PC-3 (cell line): ENCODE measurements at regions not wholly inside any gene's neighbourhood (a gene's known extent, or its start where the extent isn't known, plus 50 kb on each side); places are given as distances from the start of the nearest gene placed in this dataset.

Source experiments
- EZH2 ChIP-seq: fragments of 300-600 bp; sonication (generic); IDR thresholded peaks from one replicate; pipeline ENCODE4 v1.6.1; 2017; ENCODE audit warnings: antibody characterized with exemption, mild to moderate bottlenecking, low read length; ENCODE audit not compliant: unreplicated experiment
- EZH2phosphoT487 ChIP-seq: fragments of 300-600 bp; sonication (generic); IDR thresholded peaks from 2 replicates; pipeline ENCODE4 v1.6.1; 2018; ENCODE audit warnings: mild to moderate bottlenecking, antibody characterized with exemption, low read length, borderline replicate concordance
- TF ChIP-seq, protein P1 (sequence below): fragments of 300-600 bp; sonication (generic); conservative IDR thresholded peaks from 2 replicates; pipeline ENCODE4 v1.5.1; 2017; ENCODE audit warnings: antibody characterized with exemption, low read depth, mild to moderate bottlenecking, low read length

DNA sequence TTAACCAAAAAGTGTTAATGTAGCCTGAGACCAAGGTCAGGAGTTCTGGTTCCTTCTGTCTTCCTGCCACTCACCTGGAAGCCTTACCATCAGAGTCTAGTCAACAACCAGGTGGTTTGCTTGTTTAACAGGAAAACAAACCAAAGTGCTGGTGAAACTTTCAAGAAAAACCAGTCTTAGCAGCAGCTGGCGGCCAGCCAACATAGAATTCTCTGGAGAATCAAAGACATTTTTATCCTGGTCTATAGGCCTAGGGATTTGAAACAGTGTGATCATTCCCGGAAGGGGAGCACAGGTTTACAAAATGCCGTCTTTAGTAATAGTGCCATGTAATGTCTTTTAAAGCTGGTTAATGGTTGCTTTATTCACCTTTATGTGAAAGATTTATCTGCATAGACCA lies 146.6 kb upstream of the AKIRIN2 start:
- no peak for TF ChIP-seq EZH2
- TF ChIP-seq, protein P1, sequence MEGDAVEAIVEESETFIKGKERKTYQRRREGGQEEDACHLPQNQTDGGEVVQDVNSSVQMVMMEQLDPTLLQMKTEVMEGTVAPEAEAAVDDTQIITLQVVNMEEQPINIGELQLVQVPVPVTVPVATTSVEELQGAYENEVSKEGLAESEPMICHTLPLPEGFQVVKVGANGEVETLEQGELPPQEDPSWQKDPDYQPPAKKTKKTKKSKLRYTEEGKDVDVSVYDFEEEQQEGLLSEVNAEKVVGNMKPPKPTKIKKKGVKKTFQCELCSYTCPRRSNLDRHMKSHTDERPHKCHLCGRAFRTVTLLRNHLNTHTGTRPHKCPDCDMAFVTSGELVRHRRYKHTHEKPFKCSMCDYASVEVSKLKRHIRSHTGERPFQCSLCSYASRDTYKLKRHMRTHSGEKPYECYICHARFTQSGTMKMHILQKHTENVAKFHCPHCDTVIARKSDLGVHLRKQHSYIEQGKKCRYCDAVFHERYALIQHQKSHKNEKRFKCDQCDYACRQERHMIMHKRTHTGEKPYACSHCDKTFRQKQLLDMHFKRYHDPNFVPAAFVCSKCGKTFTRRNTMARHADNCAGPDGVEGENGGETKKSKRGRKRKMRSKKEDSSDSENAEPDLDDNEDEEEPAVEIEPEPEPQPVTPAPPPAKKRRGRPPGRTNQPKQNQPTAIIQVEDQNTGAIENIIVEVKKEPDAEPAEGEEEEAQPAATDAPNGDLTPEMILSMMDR = no peak
- TF ChIP-seq EZH2phosphoT487 = no peak
